Kidney (tissue), 13 donors: ENCODE measurements at regions not wholly inside any gene's neighbourhood (a gene's known extent, or its start where the extent isn't known, plus 50 kb on each side); places are given as distances from the start of the nearest gene placed in this dataset.
A peak's percentile ranks its signal among the peaks of the same experiment; 100 is the strongest.

ENCODE experiments used
- DNase-seq, 5 donors: peaks; one replicate each; pipeline ENCODE4 v3.0.0-alpha.2; 2013 to 2020
- FAIRE-seq: peaks from 2 replicates; lab custom pipeline; 2012; peaks lifted over from hg19 to GRCh38; lab: Jason Lieb, UNC
- H3K27ac ChIP-seq, 2 donors: one replicate each; pipeline ENCODE4 v1.7.0; 2013; ENCODE audit warnings: low read depth in 2 of 2, low read length in 2 of 2, inconsistent platforms in 1 of 2
- H3K27me3 ChIP-seq: one replicate; pipeline ENCODE4 v1.7.1; 2013; ENCODE audit warnings: low read length, inconsistent platforms; ENCODE audit not compliant: control insufficient read depth, insufficient read depth
- H3K36me3 ChIP-seq, 3 donors: one replicate each; pipeline versions ENCODE4 v1.7.0 to v1.7.1; 2013; ENCODE audit warnings: low read length in 3 of 3, control low read depth in 1 of 3, inconsistent platforms in 1 of 3; ENCODE audit not compliant: insufficient read depth in 3 of 3, control insufficient read depth in 2 of 3
- H3K4me1 ChIP-seq, 3 donors: one replicate each; pipeline versions ENCODE4 v1.7.0 to v1.7.1; 2013; ENCODE audit warnings: low read length in 3 of 3, inconsistent platforms in 1 of 3, low read depth in 1 of 3; ENCODE audit not compliant: control insufficient read depth in 2 of 3, insufficient read depth in 2 of 3
- H3K4me3 ChIP-seq, 3 donors: one replicate each; pipeline versions ENCODE4 v1.7.0 to v1.8.1; 2013; ENCODE audit warnings: low read length in 3 of 3, control low read depth in 1 of 3, inconsistent platforms in 1 of 3
- H3K9ac ChIP-seq, 3 donors: one replicate each; pipeline versions ENCODE4 v1.7.0 to v1.7.1; 2013; ENCODE audit warnings: low read length in 3 of 3, control low read depth in 1 of 3, inconsistent platforms in 1 of 3
- H3K9me3 ChIP-seq, 3 donors: one replicate each; pipeline versions ENCODE4 v1.7.0 to v1.7.1; 2013; ENCODE audit warnings: low read length in 3 of 3, control low read depth in 1 of 3, inconsistent platforms in 1 of 3; ENCODE audit not compliant: control insufficient read depth in 2 of 3, insufficient read depth in 1 of 3
- CTCF ChIP-seq: IDR thresholded peaks from 3 replicates; pipeline ENCODE4 v1.5.1; 2012; ENCODE audit warnings: mild to moderate bottlenecking, moderate library complexity, borderline replicate concordance; ENCODE audit not compliant: insufficient read depth; ENCODE audit errors: extremely low read depth
- intact Hi-C: fragments of 100-400 bp; cut with DNase I; formaldehyde crosslinking; loops from one replicate; pipeline ENCODE4 v1.11.1; 2022
- donor health status: control.
- donor health status: control.
- donor health status: control.
- donor health status: control.
- donor health status: control.
- donor health status: DM: yes; HTN: yes; CAD: no.
- donor health status: Normal renal cell carcinoma (clear cell type).

- H3K9ac ChIP-seq = no peak overlapping the region
- DNase-seq (no peak), FAIRE-seq (no peak)
- H3K27me3 ChIP-seq = no peaks in the 10 kb centered on the region
- no peaks in the 10 kb centered on the region for H3K36me3 ChIP-seq
- H3K4me3 ChIP-seq = no peak overlapping the region
- intact Hi-C loops = no loop called here
- TF ChIP-seq CTCF = no peak
- H3K4me1 ChIP-seq = no peaks in the 10 kb centered on the region
- H3K9me3 ChIP-seq = no peaks in the 10 kb centered on the region
- no peak overlapping the region for H3K27ac ChIP-seq
Measured at GRCh38 chr2:173819852-173820251, 145.3 kb downstream of the SP3 start.

- no peaks in the 10 kb centered on the region for H3K27me3 ChIP-seq
- intact Hi-C loops = no loop called here
- DNase-seq = no peak
- no peaks in the 10 kb centered on the region for H3K9me3 ChIP-seq
- no peak overlapping the region for H3K4me3 ChIP-seq
- no peak overlapping the region for H3K27ac ChIP-seq
- H3K4me1 ChIP-seq = no peaks in the 10 kb centered on the region
- no peak for TF ChIP-seq CTCF
- H3K36me3 ChIP-seq = no peaks in the 10 kb centered on the region
- no peak for FAIRE-seq
- H3K9ac ChIP-seq = no peak overlapping the region
Measured at GRCh38 chr2:173821451-173821850, 143.7 kb downstream of the SP3 start.

- H3K9me3 ChIP-seq = no peaks in the 10 kb centered on the region
- no peaks in the 10 kb centered on the region for H3K4me1 ChIP-seq
- TF ChIP-seq CTCF = no peak
- no peak overlapping the region for H3K4me3 ChIP-seq
- intact Hi-C loops = no loop called here
- no peak overlapping the region for H3K27ac ChIP-seq
- H3K9ac ChIP-seq = no peak overlapping the region
- H3K27me3 ChIP-seq = no peaks in the 10 kb centered on the region
- DNase-seq = peak in 4 of 5 donors; percentile 75 to 88 (median 84)
- no peaks in the 10 kb centered on the region for H3K36me3 ChIP-seq
- no peak for FAIRE-seq
Measured at GRCh38 chr2:173822889-173823542, 142.2 kb downstream of the SP3 start.

GRCh38 chr2:173823543-173823939 lies 141.6 kb downstream of the SP3 start:
- Histone ChIP-seq H3K4me1 (no peaks in the 10 kb centered on the region), H3K9me3 (no peaks in the 10 kb centered on the region), H3K36me3 (no peaks in the 10 kb centered on the region), H3K27me3 (no peaks in the 10 kb centered on the region), H3K4me3 (no peak overlapping the region), H3K27ac (no peak overlapping the region), H3K9ac (no peak overlapping the region)
- TF ChIP-seq CTCF = no peak
- FAIRE-seq (no peak), DNase-seq (peak in 3 of 5 donors; percentile 65 to 68 (median 66))
- intact Hi-C loops = no loop called here
